HepG2 (cell line): ENCODE measurements at regions not wholly inside any gene's neighbourhood (a gene's known extent, or its start where the extent isn't known, plus 50 kb on each side); places are given as distances from the start of the nearest gene placed in this dataset.
A peak's percentile ranks its signal among the peaks of the same experiment; 100 is the strongest.

Source experiments
- BORCS8-MEF2B ChIP-seq: sonication (generic); formaldehyde crosslinking; IDR thresholded peaks from 2 replicates; pipeline ENCODE4 v1.8.0; 2022; ENCODE audit warnings: mild to moderate bottlenecking, missing genetic modification reagents
- BRCA1 ChIP-seq: sonication (generic); formaldehyde crosslinking; IDR thresholded peaks from 2 replicates; pipeline ENCODE4 v1.4.0; 2020; ENCODE audit warnings: missing genetic modification reagents
- CBX1 ChIP-seq: IDR thresholded peaks from one replicate; pipeline ENCODE4 v1.6.1; 2016; ENCODE audit warnings: antibody characterized with exemption, low read depth
- CERS6 ChIP-seq: sonication (generic); formaldehyde crosslinking; IDR thresholded peaks from 2 replicates; pipeline ENCODE4 v1.5.0; 2020; ENCODE audit warnings: missing genetic modification reagents
- FOXA1 ChIP-seq, 2 experiments: fragments of 450-650 bp in 1 of 2; sonication (generic) in 1 of 2; formaldehyde crosslinking in 1 of 2; IDR thresholded peaks; 2 replicates each; pipeline versions ENCODE4 v1.4.0 to v1.6.1; 2016 to 2020; ENCODE audit warnings: missing genetic modification reagents in 1 of 2
- HMGXB4 ChIP-seq, 2 experiments: sonication (generic) in 1 of 2; formaldehyde crosslinking in 1 of 2; IDR thresholded peaks; 2 replicates each; pipeline versions ENCODE4 v1.4.0 to v1.6.1; 2018 to 2020; ENCODE audit warnings: missing genetic modification reagents in 2 of 2, borderline replicate concordance in 1 of 2, low read depth in 1 of 2, mild to moderate bottlenecking in 1 of 2, missing biosample characterization in 1 of 2
- IKZF1 ChIP-seq: fragments of 450-650 bp; IDR thresholded peaks from 2 replicates; pipeline ENCODE4 v1.7.1; 2016
- NPAS2 ChIP-seq: sonication (generic); formaldehyde crosslinking; IDR thresholded peaks from 2 replicates; pipeline ENCODE4 v1.8.0; 2022; ENCODE audit warnings: mild to moderate bottlenecking, missing genetic modification reagents, borderline replicate concordance
- NR2F1 ChIP-seq, 2 experiments: fragments of 450-650 bp in 1 of 2; formaldehyde crosslinking in 1 of 2; IDR thresholded peaks; 2 replicates each; pipeline versions ENCODE4 v1.5.0 to v1.6.1; 2016 to 2020; ENCODE audit warnings: mild to moderate bottlenecking in 1 of 2, missing compliant biosample characterization in 1 of 2, missing genetic modification reagents in 1 of 2, moderate library complexity in 1 of 2
- POGK ChIP-seq: sonication (generic); formaldehyde crosslinking; conservative IDR thresholded peaks from 2 replicates; pipeline ENCODE4 v1.8.0; 2022; ENCODE audit warnings: mild to moderate bottlenecking, moderate library complexity, missing genetic modification reagents
- RBFOX2 ChIP-seq: fragments of 200-400 bp; formaldehyde crosslinking; IDR thresholded peaks from 2 replicates; pipeline ENCODE4 v1.6.1; 2017; ENCODE audit warnings: low read depth, mild to moderate bottlenecking, low read length
- SIX4 ChIP-seq: sonication (generic); formaldehyde crosslinking; IDR thresholded peaks from 2 replicates; pipeline ENCODE4 v1.4.0; 2020; ENCODE audit warnings: missing genetic modification reagents
- SSRP1 ChIP-seq: IDR thresholded peaks from 2 replicates; pipeline ENCODE4 v1.6.1; 2016; ENCODE audit warnings: control low read depth
- THAP7 ChIP-seq: sonication (generic); formaldehyde crosslinking; IDR thresholded peaks from 2 replicates; pipeline ENCODE4 v1.8.1; 2023; ENCODE audit warnings: mild to moderate bottlenecking, missing genetic modification reagents
- ZKSCAN8 ChIP-seq: IDR thresholded peaks from 2 replicates; pipeline ENCODE4 v1.6.1; 2016; ENCODE audit warnings: borderline replicate concordance, missing genetic modification reagents, missing compliant biosample characterization
- ZNF160 ChIP-seq: sonication (generic); formaldehyde crosslinking; IDR thresholded peaks from 2 replicates; pipeline ENCODE4 v1.8.0; 2022; ENCODE audit warnings: mild to moderate bottlenecking, inconsistent platforms, missing genetic modification reagents
- ZNF337 ChIP-seq: sonication (generic); formaldehyde crosslinking; IDR thresholded peaks from 2 replicates; pipeline ENCODE4 v1.5.1; 2020; ENCODE audit warnings: missing genetic modification reagents, low read depth, mild to moderate bottlenecking, borderline replicate concordance
- ZNF350 ChIP-seq: sonication (generic); formaldehyde crosslinking; IDR thresholded peaks from 2 replicates; pipeline ENCODE4 v1.4.0; 2020; ENCODE audit warnings: mild to moderate bottlenecking, low read depth, missing genetic modification reagents, borderline replicate concordance
- ZNF414 ChIP-seq: sonication (generic); formaldehyde crosslinking; IDR thresholded peaks from 2 replicates; pipeline ENCODE4 v1.5.0; 2020; ENCODE audit warnings: missing genetic modification reagents
- ZNF562 ChIP-seq: sonication (generic); formaldehyde crosslinking; IDR thresholded peaks from 2 replicates; pipeline ENCODE4 v1.8.0; 2022; ENCODE audit warnings: missing genetic modification reagents, borderline replicate concordance
- ZNF678 ChIP-seq: sonication (generic); formaldehyde crosslinking; IDR thresholded peaks from 2 replicates; pipeline ENCODE4 v1.4.0; 2020; ENCODE audit warnings: mild to moderate bottlenecking, missing genetic modification reagents
- ZSCAN20 ChIP-seq: sonication (generic); formaldehyde crosslinking; IDR thresholded peaks from 2 replicates; pipeline ENCODE4 v1.4.0; 2020; ENCODE audit warnings: missing genetic modification reagents, mild to moderate bottlenecking, borderline replicate concordance
- ZSCAN31 ChIP-seq: sonication (generic); formaldehyde crosslinking; IDR thresholded peaks from 2 replicates; pipeline ENCODE4 v1.5.0; 2020; ENCODE audit warnings: low read depth, mild to moderate bottlenecking, missing genetic modification reagents

- TF ChIP-seq HMGXB4 (CRISPR knock-in tag; IDR thresholded peaks at IDR 0.05; ENCODE audit: borderline replicate concordance in 1 of 2, low read depth in 1 of 2), result peak; percentile 37 to 82; a peak in 3 of 4 replicates
- 0 out of 2 replicates have a peak, but pooled peaks have one; percentile 82 for TF ChIP-seq NPAS2 (CRISPR knock-in tag)
- TF ChIP-seq THAP7 (CRISPR knock-in tag), result 0 out of 2 replicates have a peak, but pooled peaks have one; percentile 77
- TF ChIP-seq BORCS8-MEF2B (CRISPR knock-in tag), result peak; percentile 59; the same call in 1 of the 2 replicates
- TF ChIP-seq FOXA1 (IDR thresholded peaks at IDR 0.05), result no peak
- TF ChIP-seq FOXA1 (CRISPR knock-in tag; IDR thresholded peaks at IDR 0.05), result peak; percentile 89
- TF ChIP-seq ZNF562 (CRISPR knock-in tag), result peak; percentile 74; the same call in 1 of the 2 replicates
- peak; percentile 70; the same call in 1 of the 2 replicates for TF ChIP-seq ZKSCAN8
- peak; percentile 75; the same call in 1 of the 2 replicates for TF ChIP-seq ZNF337
- peak; percentile 86; the same call in 1 of the 2 replicates for TF ChIP-seq ZNF414
- peak; percentile 93 for TF ChIP-seq ZSCAN31 (CRISPR knock-in tag)
- peak; percentile 62 for TF ChIP-seq RBFOX2
- peak; percentile 80; the same call in 1 of the 2 replicates for TF ChIP-seq SSRP1 (CRISPR knock-in tag)
- no peak for TF ChIP-seq ZSCAN20 (CRISPR knock-in tag)
- peak; percentile 62; the same call in 1 of the 2 replicates for TF ChIP-seq POGK (CRISPR knock-in tag)
- peak; percentile 52; the same call in 1 of the 2 replicates for TF ChIP-seq SIX4 (CRISPR knock-in tag)
- no peak for TF ChIP-seq IKZF1
- peak; percentile 61 for TF ChIP-seq CBX1
- peak; percentile 85 for TF ChIP-seq BRCA1 (CRISPR knock-in tag)
- peak; percentile 80; the same call in 1 of the 2 replicates for TF ChIP-seq ZNF160 (CRISPR knock-in tag)
- no peak for TF ChIP-seq CERS6
- TF ChIP-seq ZNF678, result 0 out of 2 replicates have a peak, but pooled peaks have one; percentile 60
- peak; percentile 23 to 86; a peak in 2 of 4 replicates for TF ChIP-seq NR2F1 (CRISPR knock-in tag; IDR thresholded peaks at IDR 0.05)
- TF ChIP-seq ZNF350 (CRISPR knock-in tag), result peak; percentile 59; the same call in 1 of the 2 replicates
These were observed 71.4 kb upstream of the GLS start (continued) for GRCh38 chr2:190809139-190809764.
